ENCODE measurements at regions not wholly inside any gene's neighbourhood (a gene's known extent, or its start where the extent isn't known, plus 50 kb on each side); places are given as distances from the start of the nearest gene placed in this dataset.

DNA sequence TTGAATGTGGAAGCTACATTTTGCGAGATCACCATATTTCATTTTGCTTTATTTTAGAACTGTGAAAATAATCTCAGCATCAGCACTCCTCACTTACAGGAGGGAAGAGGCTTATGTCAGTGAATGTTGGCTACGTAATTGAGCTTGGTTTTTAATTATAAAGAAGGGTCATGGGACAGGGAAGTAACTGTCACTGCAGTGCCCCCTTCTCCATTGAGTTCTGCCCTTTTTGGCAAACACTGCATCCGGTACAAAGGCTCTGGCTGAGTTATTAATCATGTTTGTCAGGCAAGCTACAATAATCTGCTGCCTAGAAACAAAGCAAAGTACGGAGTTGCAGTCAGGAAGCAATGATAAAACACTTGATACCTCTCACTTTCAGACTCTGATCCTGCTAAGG lies 546.7 kb downstream of the SNAPC1 start:
- DNase-seq: no peak

GRCh38 chr14:62313212-62313611 lies 551.0 kb downstream of the SNAPC1 start:
- no peak for DNase-seq

DNA sequence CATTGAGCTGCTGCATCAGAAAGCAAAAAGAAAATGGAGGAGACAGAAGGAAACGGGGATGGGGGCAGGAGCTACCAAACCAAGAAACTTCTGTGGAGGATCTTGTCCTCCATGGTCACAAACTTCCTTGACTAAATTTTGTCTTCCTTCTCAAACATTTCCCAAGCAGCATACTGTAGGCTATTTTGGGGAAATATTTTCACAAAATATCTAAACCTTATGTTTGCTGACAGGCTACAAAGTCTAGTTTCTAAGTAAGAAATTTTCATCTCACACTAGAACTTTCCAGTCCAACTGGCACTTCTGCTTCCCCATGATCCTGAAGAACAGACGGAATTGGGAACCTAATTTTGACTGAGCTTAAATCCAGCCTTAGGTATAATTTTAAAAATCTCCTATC lies 552.0 kb downstream of the SNAPC1 start:
- no peak for DNase-seq

DNA sequence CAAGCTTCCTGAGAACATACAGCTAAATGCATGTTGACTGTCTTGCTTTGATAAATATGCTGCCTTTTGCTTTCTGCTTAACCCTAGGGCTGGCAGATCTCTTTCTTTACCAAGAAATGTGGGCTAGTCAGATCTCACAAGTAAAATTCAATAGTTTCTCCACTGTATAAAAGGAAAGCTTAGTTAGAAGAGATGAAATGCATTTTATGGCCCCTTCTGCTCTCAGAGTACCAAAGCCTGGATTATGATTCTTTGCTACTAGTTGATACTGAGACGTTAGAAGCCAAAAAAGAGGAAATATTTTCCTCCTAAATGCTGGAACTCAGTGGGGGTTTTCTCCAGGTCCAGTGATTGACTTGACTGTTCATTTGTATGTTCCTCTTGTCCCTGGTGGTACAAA lies 552.7 kb downstream of the SNAPC1 start:
- no peak for DNase-seq

- no peak for DNase-seq
These were observed 553.4 kb downstream of the SNAPC1 start for GRCh38 chr14:62315631-62316030.

- DNase-seq: no peak
These were observed 560.0 kb downstream of the SNAPC1 start for GRCh38 chr14:62322216-62322615.

- no peak for DNase-seq
These were observed 567.2 kb downstream of the SNAPC1 start for GRCh38 chr14:62329427-62329826.

DNA sequence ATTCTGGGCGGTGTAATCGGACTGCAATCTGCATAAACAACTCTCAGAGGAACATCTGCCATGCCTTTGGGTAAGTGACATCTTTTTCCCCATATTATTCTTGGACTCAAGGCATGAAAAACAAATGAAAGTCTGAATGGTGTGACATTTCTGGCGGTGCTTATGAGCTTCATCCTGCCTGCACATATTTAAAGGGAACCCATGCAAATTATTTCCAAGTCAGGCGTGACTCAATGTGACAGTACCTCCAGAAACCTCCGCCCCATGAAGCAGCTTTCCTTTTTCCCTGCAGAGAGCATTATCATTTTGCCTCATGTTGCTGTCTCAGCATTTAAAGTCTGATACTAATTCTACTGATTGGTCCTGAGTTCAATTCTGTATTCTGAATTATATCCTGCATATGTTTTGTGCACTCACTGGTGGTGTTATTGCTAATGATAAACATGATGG lies 585.4 kb downstream of the SNAPC1 start:
- no peak for DNase-seq

GRCh38 chr14:62357362-62357761 lies 595.1 kb downstream of the SNAPC1 start:
- DNase-seq: no peak

GRCh38 chr14:62364161-62364560 lies 601.9 kb downstream of the SNAPC1 start:
- DNase-seq: no peak

GRCh38 chr14:62364800-62365280 lies 602.6 kb downstream of the SNAPC1 start:
- DNase-seq: no peak

- DNase-seq: no peak
These were observed 607.8 kb downstream of the SNAPC1 start for GRCh38 chr14:62369919-62370560.

- no peak for DNase-seq
These were observed 611.7 kb downstream of the SNAPC1 start for GRCh38 chr14:62373944-62374343.

DNA sequence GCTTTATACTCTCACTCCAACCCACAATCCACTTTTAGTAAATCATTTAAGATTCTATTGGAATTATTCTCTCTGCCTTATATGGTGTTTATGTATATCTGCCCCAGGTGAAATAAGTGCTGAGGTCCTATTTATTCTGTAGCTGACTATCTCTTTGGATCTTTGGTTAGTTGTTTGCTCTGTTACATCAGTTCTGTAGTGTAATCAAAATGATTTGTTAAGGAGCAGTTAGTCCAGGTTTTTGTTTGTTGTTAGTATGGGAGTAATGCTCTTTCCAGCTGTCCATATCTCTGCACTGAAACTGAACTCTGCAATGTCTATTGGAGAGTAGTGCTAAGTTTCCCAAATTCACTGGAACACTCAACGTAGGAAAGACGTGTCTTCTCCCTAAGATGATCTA lies 615.8 kb downstream of the SNAPC1 start:
- DNase-seq: no peak

- DNase-seq: no peak
These were observed 619.3 kb downstream of the SNAPC1 start for GRCh38 chr14:62381311-62382070.

DNA sequence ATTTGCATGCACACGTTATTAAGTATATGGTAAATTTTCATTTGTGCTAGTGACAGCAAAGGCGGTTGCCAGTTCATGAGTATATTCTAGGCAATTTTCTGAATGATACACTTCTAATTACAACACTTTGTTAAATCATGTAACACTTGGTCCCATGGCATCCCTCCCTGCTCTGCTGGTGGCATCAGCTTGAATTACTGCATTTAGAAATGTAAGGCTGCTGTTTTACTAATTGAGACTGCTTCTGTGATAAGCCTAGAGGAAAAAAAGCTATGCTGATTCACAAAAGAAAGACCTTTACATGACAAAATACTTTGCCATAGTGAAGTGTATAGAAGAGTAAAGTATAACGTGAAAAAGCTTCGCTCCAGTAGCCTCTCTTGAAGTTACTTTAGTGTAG lies 636.1 kb downstream of the KCNH5 start:
- no peak for DNase-seq

- DNase-seq: no peak
These were observed 635.5 kb downstream of the KCNH5 start for GRCh38 chr14:62409626-62410300.

- no peak for DNase-seq
These were observed 624.4 kb downstream of the KCNH5 start for GRCh38 chr14:62420847-62421246.

DNA sequence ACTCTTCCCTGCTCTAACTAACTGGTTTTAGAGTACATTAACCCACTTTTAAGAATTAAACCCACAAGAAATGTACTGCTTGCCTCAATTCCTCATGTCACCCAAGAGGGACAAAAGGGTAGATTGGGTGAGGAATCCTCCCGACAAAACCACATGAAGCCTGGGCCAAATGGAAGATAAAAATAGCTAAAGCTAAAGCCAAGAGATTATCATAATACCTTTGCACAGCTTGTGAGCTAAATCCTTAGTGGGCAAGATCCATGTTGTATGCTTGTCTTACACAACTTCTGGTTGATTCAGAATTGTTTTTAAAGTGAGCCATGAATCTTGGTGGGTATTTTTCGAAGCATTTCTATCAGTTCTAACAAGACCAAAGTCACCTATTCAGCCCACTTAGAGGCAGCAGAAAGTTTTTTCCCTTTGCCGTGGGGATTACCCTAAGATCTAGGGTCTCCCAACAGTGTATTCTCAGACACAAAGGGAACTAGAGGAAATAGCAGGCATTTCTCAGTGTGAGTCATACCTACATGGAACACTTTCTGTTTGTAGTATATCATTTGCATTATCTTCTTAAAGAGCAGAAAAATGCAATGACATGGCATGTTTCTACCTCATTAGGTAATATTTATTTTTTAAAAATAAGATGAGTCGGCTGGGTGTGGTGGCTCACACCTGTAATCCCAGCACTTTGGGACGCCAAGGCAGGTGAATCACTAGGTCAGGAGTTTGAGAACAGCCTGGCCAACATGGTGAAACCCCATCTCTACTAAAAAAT lies 616.6 kb downstream of the KCNH5 start:
- no peak for DNase-seq

GRCh38 chr14:62429683-62430082 lies 615.6 kb downstream of the KCNH5 start:
- no peak for DNase-seq

GRCh38 chr14:62431496-62431895 lies 613.8 kb downstream of the KCNH5 start:
- DNase-seq: no peak

DNA sequence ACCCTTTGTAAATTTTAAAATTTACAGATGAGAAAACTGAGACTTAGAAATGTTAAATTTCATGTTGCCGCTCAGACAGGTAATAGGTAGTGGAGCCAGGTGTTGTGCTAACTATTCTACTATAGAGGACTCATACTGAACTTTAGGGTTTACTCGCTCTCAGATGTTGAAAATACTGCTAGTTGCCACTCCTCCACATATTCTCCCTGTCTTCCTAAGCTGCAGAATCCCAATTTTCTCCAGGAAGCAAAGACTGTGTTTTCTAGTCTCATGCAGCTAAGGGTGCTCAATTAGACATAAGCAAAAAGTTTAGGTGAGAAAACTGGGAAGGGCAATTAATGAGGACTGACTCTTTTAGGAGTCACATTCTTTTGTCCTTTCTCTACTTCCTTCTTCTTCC lies 612.3 kb downstream of the KCNH5 start:
- DNase-seq: no peak

- no peak for DNase-seq
These were observed 609.0 kb downstream of the KCNH5 start for GRCh38 chr14:62436261-62436660.
